COR-L47 (cell line): ENCODE measurements at regions not wholly inside any gene's neighbourhood (a gene's known extent, or its start where the extent isn't known, plus 50 kb on each side); places are given as distances from the start of the nearest gene placed in this dataset.

ENCODE experiments used
- DNase-seq: peaks from one replicate; lab custom pipeline; 2025; lab: John Stamatoyannopoulos, UW

DNA sequence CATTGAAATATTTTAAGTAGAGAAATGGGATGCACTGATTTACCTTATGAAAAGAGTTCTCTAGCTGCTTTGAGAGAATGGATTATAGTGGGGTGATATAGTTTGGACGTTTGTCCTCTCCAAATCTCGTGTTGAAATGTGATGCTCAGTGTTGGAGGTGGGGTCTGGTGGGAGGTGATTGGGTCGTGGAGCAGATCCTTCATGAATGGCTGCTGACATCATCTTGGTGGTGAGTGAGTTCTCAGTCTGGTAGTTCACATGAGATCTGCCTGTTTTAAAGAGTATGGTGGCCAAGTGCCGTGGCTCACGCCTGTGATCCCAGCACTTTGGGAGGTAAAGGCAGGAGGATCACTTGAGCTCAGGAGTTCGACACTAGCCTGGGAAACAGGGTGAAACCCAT lies 58.7 kb upstream of the SH3RF3 start:
- DNase-seq, result no peak

DNA sequence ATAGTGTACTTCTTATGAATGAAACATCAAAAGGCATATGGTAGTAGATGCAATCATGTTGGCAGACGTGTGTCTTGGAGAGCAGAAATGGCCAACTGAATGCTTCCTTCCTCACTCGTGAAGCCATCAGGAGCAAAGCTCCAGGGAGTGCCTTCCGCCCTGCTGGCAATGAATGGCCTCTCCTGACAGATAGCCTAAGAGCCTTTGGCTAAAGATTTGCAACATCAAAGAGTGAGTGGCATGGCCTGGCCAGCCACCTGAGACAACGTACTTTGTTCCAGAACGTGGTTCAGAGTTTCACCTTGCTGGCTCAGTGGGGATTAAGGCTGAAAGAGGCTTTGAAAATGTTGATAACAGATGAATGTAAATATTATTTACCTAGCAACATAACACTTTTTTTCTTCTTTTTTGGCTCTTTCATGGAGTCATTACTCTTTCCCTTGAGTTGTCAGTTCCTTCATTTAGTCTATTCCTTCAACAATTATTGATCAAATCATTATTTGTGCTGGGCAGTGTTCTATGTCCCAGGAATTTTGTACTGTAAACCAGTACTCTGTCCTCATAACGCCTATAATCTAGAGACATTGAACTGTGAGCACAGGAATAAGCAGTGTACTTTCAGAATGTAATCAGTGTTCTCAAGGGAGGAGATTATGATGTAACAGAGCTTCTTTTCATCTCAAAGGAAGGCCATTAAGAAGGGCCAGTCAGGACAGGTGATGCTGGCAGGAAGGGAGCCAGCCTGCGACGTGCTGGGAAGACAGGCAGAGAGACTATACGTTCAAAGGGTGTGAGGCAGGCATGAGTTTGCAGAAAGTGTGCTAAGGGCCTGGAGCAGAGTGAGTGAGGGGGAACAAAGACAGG lies 59.4 kb upstream of the SH3RF3 start:
- no peak for DNase-seq

DNA sequence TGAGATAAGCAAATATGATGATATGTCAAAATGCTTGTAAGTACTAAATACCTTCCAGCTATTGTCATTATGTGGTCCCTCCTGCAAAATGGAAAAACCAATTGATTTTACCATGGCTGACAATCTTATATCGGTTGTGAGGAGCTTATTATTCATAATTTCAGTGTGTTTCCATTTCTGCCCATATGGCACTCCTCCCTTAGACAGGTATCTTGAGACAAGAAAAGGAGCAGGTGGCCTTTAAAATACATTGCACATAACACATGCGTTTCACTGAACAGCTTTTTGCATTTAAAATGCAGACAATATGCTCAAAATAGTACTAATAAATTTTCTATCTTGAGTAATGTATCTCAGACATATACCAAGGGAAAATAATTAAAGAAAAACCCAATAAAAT lies 60.2 kb upstream of the SH3RF3 start:
- DNase-seq, result no peak

DNA sequence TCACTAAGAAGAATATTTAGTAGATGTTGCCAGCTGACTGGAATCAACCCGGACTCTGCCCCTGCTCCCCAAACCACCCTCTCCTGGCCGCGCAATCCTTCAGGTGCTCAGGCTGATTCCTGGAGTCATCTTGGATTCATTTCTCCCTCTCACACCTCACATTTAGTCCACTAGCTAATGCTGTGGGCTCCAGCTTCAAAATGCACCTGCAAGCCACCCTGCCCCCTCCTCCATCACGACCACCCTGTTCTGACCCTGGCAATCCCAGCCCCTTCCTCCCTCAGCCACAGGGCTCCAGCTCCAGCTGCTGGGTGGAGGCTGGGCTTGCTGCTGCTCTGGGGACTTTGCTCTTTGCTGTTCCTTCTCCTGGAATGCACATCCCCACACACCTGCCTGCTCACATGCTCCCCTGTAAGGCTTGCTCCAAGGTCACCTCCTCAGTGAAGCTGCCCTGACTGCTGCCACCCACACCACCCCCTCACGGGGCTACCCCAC lies 61.3 kb upstream of the SH3RF3 start:
- DNase-seq, result no peak

DNA sequence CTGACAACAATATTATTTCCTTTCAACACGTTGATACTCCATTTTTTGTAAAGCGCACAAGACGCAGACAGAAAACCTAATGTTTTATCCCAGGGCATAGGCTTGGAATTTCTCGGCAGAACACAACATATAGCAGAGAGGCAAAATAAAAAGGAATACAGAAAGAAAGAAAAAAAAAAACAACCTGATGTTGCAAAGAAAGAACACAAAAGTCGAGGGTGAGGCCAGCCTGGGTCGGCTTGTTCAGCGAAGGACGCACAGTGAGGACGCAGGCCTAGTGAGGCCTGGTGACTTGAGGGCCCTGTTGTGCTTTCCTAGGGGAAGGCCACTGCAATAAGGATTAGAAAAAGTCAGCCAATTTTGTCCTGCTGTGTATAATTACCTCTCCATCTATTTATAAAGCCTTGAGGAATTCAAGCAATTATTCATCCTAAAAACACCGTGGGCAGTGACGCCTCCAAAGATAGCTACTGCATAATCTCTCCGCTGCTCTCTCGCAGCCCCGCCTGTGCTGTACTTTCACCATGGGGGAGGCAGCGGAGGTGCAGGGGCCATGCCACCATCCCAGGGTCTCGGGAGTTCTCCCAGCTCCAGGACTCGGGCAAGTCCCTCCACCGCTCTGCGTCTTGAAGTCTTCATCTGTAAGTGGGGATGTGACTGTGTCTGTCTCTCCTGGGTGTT lies 61.9 kb upstream of the SH3RF3 start:
- no peak for DNase-seq

DNA sequence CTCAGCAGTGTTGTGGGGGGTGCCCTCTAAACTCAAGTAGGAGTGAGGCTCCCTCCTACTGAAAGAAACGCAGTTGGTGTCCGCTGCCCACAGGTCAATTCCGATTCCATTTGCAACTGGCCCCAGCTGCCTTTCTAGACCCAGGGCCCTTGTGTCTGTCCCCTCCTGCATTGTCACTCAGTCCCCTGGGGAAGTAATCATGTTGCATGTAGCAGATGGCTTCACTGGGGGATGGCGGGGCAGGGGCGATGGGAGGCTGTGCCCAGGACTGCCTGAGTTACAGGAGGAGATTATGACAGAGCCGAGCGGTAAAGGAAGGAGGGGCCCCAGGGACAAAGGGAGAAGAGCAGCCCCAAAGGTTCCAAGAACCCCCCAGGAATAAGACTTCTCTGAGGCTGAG lies 62.5 kb upstream of the SH3RF3 start:
- no peak for DNase-seq

DNA sequence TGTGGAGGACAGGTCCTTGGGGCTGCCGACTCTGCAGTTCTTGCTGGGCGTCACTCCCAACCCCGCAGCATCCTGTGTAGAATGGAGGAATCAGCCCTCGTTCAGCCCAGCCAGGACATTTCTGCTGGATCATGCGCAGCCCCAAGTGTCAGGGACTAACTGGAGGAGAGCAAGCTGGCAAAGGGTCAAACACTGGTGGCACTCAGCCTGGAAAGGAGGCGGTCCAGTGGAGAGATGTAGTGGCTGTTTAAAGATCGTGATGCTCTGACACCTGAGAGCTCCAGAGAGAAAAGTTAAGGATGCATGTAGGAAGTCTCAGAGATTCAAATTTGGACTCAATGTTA lies 63.6 kb upstream of the SH3RF3 start:
- no peak for DNase-seq

DNA sequence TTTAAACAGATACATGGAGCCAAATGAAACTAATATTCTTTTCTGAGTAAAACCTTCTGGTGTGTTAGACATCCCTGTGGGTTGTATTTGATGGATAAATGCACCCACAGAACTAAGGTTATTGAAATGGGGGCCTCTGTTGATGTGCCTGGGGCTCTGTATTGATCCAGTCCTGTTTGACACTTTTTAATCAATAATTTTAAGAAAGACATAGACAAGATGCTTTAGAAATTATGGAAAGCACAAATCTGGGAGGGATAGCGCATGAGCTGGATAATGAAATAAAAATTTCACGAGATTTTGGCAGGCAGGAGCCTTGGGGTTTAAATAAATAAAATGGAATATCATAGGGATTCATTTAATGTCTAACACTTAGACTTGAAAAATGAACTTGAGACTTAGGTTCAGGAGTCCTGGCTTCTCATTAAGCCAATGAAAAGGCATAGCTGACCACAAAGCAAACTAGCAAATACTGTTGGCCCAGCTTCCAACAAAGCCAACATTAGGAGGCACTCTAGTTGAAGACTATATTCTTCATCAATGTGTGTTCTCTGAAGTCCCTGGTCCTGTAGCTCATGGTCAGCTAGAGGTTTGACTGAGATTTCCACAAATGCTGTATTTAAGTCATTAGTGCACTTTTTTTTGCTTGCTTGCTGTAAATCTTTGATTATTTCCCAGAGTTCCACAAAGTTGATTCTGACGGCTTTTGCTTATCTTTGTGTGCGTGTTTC lies 64.2 kb upstream of the SH3RF3 start:
- DNase-seq, result no peak

DNA sequence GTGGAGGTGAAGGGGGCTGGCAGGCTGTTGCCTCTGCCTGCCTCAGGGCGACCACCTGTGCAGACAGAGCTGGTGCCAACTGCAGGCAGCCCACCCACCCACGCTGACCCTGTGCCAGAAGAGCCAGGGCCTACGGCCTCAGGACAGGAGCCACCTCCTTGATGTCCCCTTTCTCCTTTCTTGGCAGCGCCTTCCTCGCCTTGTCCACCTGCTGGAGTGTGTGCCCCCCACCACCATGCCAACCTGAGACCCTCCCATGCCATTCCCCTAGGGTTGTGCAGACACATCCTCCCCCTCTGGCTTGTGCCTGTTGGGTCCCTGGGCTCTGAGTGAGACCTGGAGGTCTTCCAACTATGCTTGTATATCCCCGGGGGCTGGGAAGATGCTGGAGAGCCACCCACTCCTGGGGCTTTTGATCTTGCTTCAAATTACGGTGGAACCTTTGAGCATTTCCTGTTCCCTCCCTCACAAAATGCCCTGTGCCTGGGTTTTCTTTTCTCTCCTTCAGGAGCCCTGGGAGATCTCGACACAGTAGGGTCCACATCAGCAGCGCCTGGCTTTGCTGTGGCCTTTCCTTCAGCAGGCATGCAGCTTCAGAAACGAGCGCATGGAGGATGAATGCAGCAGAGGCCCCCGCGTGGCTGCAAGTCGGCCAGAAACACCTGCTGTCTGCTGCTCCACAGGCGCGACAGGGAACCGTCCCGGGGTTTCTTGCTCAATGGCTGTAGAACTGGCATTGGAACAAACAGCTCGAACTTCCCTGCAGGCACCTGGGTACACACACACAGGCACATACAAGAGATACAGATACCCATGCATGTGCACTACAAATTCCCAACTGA lies 65.9 kb upstream of the SH3RF3 start:
- DNase-seq, result peak; percentile 83

DNA sequence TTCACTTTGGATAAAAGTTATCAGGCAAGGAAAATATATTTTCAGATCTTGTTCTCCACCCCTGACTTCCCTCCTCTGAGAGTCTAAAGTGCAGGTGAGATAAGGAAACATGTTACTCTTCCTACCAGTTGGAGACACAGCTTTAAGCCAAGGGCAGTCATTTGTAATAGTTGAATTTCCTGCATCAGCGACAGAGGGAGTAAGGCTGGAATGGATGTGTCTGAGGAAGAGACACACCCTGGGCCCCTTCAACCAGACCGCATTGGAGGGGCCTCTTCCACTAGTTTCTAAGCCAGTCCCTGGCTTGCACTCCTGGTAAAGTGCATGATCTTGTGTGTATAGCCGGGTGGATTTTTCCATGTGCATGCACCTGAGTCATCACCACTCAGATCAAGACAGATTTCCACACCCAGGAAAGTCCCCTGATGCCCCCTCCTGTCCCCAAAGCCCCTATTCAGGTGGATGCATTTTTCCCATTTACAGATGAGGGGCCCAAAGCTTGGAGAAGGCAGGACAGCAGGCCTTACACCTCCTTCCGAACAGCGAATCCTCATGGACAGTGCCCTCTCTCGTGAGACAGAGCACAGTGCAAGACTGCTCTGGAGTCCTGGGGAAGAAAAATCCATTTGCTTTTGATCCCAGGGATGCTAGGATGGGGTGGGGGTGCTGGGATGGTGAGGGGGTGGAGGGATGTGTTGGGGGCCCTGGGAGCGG lies 66.7 kb upstream of the SH3RF3 start:
- no peak for DNase-seq

DNA sequence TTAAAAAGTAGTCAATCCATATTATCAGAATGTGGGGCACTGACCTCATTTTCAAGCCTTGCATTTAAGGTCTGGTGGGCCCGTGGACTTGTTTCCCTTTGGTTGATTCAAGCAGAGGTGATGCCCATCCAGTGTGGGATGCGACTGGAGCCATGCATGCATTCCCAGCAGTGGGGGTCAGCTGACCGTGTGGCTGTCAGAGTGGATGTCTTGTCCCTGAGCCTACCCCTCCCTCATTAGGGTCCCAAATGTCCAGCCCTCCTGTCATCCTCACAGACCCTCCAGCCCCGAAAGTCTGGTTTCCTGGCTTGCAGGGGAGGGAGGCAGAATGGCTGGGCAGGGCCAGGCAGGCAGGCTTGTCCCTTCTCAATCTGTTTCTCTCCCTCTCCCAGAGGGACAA lies 67.3 kb upstream of the SH3RF3 start:
- no peak for DNase-seq

DNA sequence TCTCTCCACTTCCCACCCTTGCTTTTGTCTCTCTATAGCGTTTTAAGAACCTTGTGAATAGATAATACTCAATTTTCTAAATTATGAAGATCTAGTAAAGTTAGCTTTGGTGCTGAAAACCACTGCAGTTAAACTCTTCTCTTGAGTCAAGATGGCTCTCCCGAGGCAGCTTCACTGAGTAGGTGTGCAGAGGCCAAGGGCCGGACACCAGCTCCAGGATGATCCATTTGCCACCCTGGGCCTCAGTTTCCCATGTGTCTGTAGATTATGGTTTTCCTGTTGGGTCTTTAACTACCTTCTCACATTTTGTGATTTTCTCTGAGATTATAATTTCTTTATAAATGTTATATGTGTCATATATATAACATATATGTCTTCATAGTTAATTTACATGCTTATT lies 68.5 kb upstream of the SH3RF3 start:
- no peak for DNase-seq

DNA sequence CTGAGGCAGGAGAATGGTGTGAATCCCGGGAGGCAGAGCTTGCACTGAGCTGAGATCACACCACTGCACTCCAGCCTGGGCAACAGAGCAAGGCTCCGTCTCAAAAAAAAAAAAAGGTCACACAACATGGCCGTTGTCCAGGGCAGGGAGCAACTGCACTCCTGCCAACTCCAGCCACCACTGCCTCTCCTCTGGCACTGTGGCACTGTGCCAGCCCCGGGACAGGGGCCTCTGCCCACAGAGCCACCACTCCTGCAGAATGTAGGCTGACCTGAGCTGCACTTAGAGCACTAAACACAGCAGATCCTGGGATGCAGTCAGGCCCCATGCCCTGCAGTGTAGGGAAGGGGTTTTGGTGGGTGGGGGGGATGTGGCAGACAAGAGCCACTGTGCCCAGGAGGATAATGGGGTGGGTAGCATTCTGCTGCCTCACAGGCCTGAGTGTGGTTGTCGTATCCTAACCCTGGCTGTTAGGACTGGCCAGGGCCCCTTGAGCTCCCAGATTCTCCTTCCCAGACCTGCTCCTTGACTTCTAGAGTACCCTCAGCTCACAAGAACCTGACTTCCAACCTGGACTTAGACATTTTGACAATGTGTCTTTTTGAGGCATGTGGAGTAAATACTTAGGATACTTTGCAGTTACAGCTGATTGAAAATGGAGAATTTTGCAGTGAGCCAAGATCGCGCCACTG lies 69.4 kb upstream of the SH3RF3 start:
- DNase-seq, result no peak

DNA sequence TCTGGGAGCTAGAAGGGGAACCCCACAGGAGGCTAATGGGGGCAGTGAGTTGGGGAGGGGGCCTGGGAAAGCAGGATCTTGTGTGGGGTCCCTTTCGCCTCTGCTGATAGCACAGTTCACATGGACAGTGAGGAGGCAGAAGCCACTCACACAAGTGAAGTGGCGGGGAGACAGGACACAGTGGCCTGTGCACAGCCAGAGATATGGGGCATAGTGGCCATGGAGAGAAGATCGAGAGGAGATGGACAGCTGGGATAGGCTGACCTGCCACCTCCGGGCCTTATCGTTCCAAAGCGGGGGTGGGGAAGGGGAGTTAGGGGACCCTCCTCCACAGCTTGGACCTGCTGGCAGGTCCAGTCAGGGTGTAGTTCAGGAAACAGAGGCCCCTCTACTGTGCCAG lies 69.8 kb upstream of the EDAR start:
- DNase-seq, result no peak

DNA sequence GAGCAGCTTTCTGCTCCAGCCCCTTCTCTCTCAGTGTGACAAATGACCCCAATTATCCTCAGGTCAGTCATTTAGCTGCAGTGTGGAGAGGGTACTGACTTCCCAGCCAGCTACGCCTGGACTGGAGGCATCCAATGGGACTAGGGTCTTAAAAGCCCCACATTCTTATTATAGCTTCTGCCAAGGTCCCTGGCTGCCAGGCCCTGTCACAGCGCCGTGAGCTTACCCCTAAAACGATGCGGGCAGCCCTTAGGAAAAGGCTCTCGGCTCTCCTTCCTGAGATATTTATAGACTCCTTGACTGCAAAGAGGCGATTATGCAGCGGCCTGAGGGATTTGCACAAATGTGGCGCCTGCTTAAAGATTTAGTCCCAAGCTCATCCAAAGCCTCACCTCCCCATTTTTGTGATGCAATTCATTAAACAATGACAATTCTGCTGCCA lies 69.2 kb upstream of the EDAR start:
- no peak for DNase-seq

DNA sequence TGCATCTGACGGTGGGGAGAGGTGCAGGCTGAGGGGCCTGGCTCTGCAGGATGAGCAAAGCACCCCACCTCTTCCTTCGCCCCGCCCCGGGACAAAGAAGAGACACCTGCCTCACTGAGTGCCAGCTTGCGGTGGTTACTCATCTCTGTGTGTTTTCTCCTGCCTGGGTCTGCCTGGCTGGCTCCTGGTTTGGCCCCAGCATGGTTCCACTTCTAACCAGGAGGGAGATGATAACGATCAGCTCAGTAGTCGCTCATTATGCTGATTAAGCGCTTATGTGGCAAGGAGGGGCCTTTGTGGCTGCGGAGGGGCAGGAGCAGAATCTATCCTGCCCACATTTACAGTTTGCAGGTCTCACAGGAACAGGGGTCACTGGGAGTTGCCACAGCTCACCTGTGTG lies 68.7 kb upstream of the EDAR start:
- no peak for DNase-seq

DNA sequence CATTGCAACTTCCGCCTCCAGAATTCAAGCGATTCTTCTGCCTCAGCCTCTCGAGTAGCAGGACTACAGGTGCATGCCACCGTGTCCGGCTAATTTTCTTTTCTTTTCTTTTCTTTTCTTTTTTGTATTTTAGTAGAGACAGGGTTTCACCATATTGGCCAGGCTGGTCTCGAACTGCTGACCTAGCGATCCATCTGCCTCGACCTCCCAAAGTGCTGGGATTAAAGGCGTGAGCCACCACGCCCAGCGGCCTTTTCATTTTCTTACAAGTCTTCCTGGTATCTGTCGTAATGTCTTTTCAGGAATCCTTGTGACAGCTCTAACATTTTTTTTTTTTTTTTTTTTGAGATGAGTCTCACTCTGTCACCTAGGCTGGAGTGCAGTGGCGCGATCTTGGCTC lies 66.4 kb upstream of the EDAR start:
- no peak for DNase-seq

DNA sequence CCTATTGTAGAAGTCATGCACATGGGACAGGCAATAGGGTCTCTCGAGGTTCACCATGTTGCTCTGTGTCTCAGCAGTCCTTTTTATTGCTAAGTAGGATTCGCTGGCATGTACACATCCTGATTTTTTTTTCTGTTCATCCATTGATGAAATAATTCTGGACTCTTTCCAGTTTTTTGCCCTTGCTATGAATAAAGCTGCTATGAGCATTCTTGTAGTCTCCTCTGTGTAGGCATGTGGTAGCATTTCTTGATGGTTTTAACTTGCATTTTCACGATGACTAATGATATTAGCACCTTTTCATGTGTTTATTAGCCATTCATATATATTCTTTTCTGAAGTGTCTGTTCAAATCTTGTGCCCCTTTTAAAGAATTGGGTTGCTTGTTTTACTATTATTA lies 65.8 kb upstream of the EDAR start:
- no peak for DNase-seq

DNA sequence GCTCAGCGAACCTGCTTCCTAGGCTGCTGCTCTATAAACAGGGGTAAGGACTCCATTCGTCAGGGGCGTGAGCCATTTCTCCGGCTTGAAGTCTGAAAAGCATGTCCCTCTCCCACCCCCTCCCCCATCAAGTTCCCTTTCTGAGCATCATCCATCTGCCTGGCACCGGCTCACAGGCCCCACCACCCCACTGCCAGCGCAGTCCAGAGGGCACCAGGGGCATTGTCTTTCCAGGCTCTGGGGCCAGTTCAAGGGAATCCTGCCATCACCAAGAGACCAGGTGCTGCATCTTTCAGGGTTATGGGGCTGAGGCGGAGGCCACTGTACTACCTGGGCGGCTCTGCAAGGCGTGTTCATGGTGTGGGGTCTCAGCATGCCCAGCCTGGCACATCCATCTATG lies 64.7 kb upstream of the EDAR start:
- DNase-seq, result no peak

DNA sequence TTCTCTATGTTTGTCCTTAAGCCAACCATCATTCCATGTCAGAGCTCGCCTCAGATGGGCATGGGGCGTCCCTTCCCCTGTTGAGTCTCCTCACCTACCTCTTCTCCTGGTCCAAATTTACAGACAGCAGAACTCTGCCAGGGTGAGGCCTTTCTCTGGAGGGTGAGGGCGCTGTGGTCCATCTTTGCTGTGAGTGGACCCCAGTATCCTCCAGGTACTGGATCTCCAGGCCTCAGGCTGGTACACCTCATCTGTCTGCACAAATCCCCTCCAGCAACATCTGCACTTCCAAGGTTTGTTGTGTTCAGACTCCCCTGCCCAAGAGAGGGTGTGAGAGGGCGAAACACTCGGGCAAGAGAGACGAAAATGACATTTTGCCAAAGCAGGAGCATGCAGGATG lies 63.9 kb upstream of the EDAR start:
- DNase-seq, result no peak

DNA sequence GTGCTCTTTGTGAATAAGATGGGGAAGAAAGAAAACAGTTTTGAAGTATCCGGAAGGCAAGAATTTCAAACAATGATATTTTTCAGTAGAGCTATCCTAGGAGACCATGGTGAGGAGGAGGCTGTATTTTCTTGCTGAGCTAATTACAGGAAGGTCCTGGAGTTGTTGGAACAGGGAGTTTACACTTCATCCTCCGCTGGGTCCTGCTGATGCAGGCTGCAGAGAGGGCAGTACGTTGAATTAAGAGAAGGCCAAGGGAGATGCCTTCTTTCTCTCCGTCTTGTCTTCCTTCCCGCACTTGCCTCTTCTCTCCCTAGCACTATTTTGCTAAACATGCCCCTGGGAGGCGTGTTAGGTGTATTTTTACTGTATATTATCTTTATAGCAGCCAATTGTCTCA lies 60.0 kb upstream of the EDAR start:
- no peak for DNase-seq
